Effector memory CD4-positive, alpha-beta T cell (primary cell): ENCODE measurements at regions not wholly inside any gene's neighbourhood (a gene's known extent, or its start where the extent isn't known, plus 50 kb on each side); places are given as distances from the start of the nearest gene placed in this dataset.
"Not testable (repeated sequence)": the region's sequence is repeated elsewhere in the genome, so short reads cannot be mapped to it uniquely, and the experiment has no call there.

Experiments used
- DNase-seq, 3 donors: peaks; one replicate each; pipeline ENCODE4 v3.0.0-alpha.2; 2020
- H3K27ac ChIP-seq: 2 replicates; pipeline ENCODE4 v1.7.0; 2013; ENCODE audit warnings: mild to moderate bottlenecking, low read length, moderate library complexity; ENCODE audit not compliant: insufficient read depth, poor library complexity, severe bottlenecking
- H3K27me3 ChIP-seq: replicated peaks from 2 replicates; pipeline ENCODE4 v1.7.0; 2013; ENCODE audit warnings: mild to moderate bottlenecking, low read length; ENCODE audit not compliant: insufficient read depth, control insufficient read depth, poor library complexity, severe bottlenecking
- H3K36me3 ChIP-seq: 2 replicates; pipeline ENCODE4 v1.7.0; 2013; ENCODE audit warnings: mild to moderate bottlenecking, low read length, moderate library complexity; ENCODE audit not compliant: control insufficient read depth, insufficient read depth
- H3K4me1 ChIP-seq: 2 replicates; pipeline ENCODE4 v1.7.0; 2013; ENCODE audit warnings: low read length, mild to moderate bottlenecking; ENCODE audit not compliant: control insufficient read depth, insufficient read depth, poor library complexity, severe bottlenecking
- H3K4me3 ChIP-seq: 2 replicates; pipeline ENCODE4 v1.7.0; 2013; ENCODE audit warnings: low read length, low read depth, mild to moderate bottlenecking; ENCODE audit not compliant: insufficient read depth, poor library complexity, severe bottlenecking
- H3K9me3 ChIP-seq: 2 replicates; pipeline ENCODE4 v1.7.0; 2013; ENCODE audit warnings: mild to moderate bottlenecking, low read length, moderate library complexity; ENCODE audit not compliant: control insufficient read depth

GRCh38 chr20:51936377-51936776, 134.1 kb upstream of the SALL4 start:
- no peak for DNase-seq
- H3K4me3 ChIP-seq = no peak overlapping the region
- no peaks in the 10 kb centered on the region for H3K4me1 ChIP-seq
- H3K9me3 ChIP-seq = no peaks in the 10 kb centered on the region
- H3K27me3 ChIP-seq = no peaks in the 10 kb centered on the region
- no peak overlapping the region for H3K27ac ChIP-seq
- H3K36me3 ChIP-seq = no peaks in the 10 kb centered on the region

DNA sequence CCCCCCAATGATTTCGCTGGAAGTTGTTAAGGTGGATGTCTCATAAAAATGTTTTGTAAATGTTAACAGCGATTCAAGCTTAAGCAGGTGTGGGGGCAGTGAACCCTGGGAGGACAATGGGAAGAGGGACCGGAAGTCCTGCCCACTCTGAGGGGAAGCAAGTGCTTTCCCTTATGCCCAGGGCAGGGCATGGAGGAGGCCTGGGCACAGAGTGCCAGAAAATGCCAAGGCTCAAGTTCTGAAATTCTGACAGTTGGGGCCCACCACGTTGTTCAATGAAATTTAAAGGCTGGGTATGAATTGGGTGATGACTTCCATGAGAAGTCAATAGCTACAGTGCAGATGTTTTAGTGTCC, 132.7 kb upstream of the SALL4 start:
- DNase-seq = no peak
- H3K27ac ChIP-seq = no peak overlapping the region

GRCh38 chr20:51934301-51935002, 132.1 kb upstream of the SALL4 start:
- Histone ChIP-seq H3K9me3 (no peaks in the 10 kb centered on the region), H3K36me3 (no peaks in the 10 kb centered on the region), H3K27ac (no peak overlapping the region), H3K4me3 (no peak overlapping the region), H3K4me1 (no peaks in the 10 kb centered on the region), H3K27me3 (no peaks in the 10 kb centered on the region)
- DNase-seq = no peak

More for the DNA sequence above, 132.7 kb upstream of the SALL4 start:
- no peaks in the 10 kb centered on the region for H3K36me3 ChIP-seq
- no peaks in the 10 kb centered on the region for H3K27me3 ChIP-seq
- H3K4me3 ChIP-seq = no peak overlapping the region
- H3K4me1 ChIP-seq = no peaks in the 10 kb centered on the region
- H3K9me3 ChIP-seq = no peaks in the 10 kb centered on the region

DNA sequence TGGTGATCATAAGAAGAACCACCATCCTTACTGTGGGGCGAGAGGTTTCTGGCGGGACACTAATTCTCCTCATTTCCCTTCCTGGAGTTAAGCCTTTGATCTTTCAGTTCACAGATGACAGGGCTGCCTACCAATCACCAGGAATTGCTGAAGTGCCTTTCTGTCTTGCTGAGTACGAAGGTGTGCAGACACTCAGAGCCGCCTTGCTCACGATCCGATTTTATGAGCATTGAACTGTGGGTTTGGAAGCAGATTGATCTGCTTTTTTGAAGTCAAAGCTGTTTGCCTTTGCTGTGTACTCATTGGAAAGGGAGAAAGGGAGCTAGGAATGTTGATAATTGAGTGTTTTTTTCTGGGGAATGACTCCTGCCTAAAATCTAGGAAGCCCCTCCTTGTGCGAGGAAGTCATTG, 129.1 kb upstream of the SALL4 start:
- no peaks in the 10 kb centered on the region for H3K36me3 ChIP-seq
- H3K27ac ChIP-seq = no peak overlapping the region
- no peak for DNase-seq
- H3K9me3 ChIP-seq = no peaks in the 10 kb centered on the region
- H3K4me1 ChIP-seq = no peaks in the 10 kb centered on the region
- H3K4me3 ChIP-seq = no peak overlapping the region
- H3K27me3 ChIP-seq = no peaks in the 10 kb centered on the region

GRCh38 chr20:51930775-51931174, 128.5 kb upstream of the SALL4 start:
- Histone ChIP-seq H3K4me3 (no peak overlapping the region), H3K27ac (no peak overlapping the region), H3K36me3 (no peaks in the 10 kb centered on the region), H3K4me1 (no peaks in the 10 kb centered on the region), H3K9me3 (no peaks in the 10 kb centered on the region), H3K27me3 (no peaks in the 10 kb centered on the region)
- no peak for DNase-seq

- H3K4me3 ChIP-seq = no peak overlapping the region
- no peaks in the 10 kb centered on the region for H3K9me3 ChIP-seq
- DNase-seq = no peak
- no peaks in the 10 kb centered on the region for H3K36me3 ChIP-seq
- no peaks in the 10 kb centered on the region for H3K27me3 ChIP-seq
- no peak overlapping the region for H3K27ac ChIP-seq
- no peaks in the 10 kb centered on the region for H3K4me1 ChIP-seq
These were observed 126.6 kb upstream of the SALL4 start for GRCh38 chr20:51928931-51929330.

- not testable (repeated sequence) for H3K27ac ChIP-seq, H3K9me3 ChIP-seq, H3K36me3 ChIP-seq, H3K27me3 ChIP-seq, H3K4me3 ChIP-seq, DNase-seq, H3K4me1 ChIP-seq
These were observed 125.6 kb upstream of the SALL4 start for GRCh38 chr20:51927970-51928369.

GRCh38 chr20:51926670-51927305, 124.5 kb upstream of the SALL4 start:
- H3K27me3 ChIP-seq = no peaks in the 10 kb centered on the region
- no peaks in the 10 kb centered on the region for H3K36me3 ChIP-seq
- H3K9me3 ChIP-seq = no peaks in the 10 kb centered on the region
- no peak overlapping the region for H3K27ac ChIP-seq
- no peak overlapping the region for H3K4me3 ChIP-seq
- no peaks in the 10 kb centered on the region for H3K4me1 ChIP-seq
- DNase-seq = no peak

DNA sequence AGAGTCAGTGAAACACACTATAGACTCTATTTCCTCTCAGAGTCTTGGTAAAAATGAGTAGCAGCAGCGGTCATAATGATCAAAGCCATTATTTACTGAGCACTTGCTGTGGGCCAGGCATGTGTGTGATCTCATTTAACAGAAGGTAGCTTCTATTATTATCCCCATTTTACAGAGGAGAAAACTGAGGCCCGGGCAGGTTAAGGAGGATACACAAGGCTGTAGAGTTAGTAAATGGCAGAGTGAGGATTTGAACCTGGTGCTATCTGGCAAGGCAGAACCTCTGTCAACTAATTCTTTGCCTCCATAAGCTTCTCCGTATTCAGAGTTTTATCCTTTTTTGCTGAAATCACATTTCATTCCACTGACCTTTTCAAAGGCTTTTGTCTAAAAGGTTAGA, 122.2 kb upstream of the SALL4 start:
- no peak for DNase-seq
- Histone ChIP-seq H3K27me3 (no peaks in the 10 kb centered on the region), H3K4me3 (no peak overlapping the region), H3K9me3 (no peaks in the 10 kb centered on the region), H3K27ac (no peak overlapping the region), H3K36me3 (no peaks in the 10 kb centered on the region), H3K4me1 (no peaks in the 10 kb centered on the region)

- H3K27ac ChIP-seq = no peak overlapping the region
- H3K4me1 ChIP-seq = no peaks in the 10 kb centered on the region
- no peak overlapping the region for H3K4me3 ChIP-seq
- H3K9me3 ChIP-seq = no peaks in the 10 kb centered on the region
- DNase-seq = no peak
- no peaks in the 10 kb centered on the region for H3K36me3 ChIP-seq
- no peaks in the 10 kb centered on the region for H3K27me3 ChIP-seq
These were observed 121.3 kb upstream of the SALL4 start for GRCh38 chr20:51923633-51924032.
